Endometrium (tissue), 2 donors: ENCODE measurements at regions not wholly inside any gene's neighbourhood (a gene's known extent, or its start where the extent isn't known, plus 50 kb on each side); places are given as distances from the start of the nearest gene placed in this dataset.
"Not testable (repeated sequence)": the region's sequence is repeated elsewhere in the genome, so short reads cannot be mapped to it uniquely, and the experiment has no call there.

ENCODE experiments used
- FAIRE-seq: peaks from 2 replicates; lab custom pipeline; 2012; peaks lifted over from hg19 to GRCh38; lab: Jason Lieb, UNC
- donor health status: control.
- donor health status: control.

- no peak for FAIRE-seq
Observed at GRCh38 chr4:28482580-28483270, 1622.1 kb downstream of the STIM2 start.

GRCh38 chr4:28488021-28488420 lies 1627.4 kb downstream of the STIM2 start:
- FAIRE-seq = no peak

GRCh38 chr4:28490669-28491068 lies 1630.0 kb downstream of the STIM2 start:
- FAIRE-seq = no peak

GRCh38 chr4:28505064-28505463 lies 1644.4 kb downstream of the STIM2 start:
- no peak for FAIRE-seq

GRCh38 chr4:28508636-28509035 lies 1648.0 kb downstream of the STIM2 start:
- no peak for FAIRE-seq

GRCh38 chr4:28514766-28515165 lies 1654.1 kb downstream of the STIM2 start:
- FAIRE-seq = not testable (repeated sequence)

- FAIRE-seq = no peak
Observed at GRCh38 chr4:28518561-28519165, 1658.0 kb downstream of the STIM2 start.

GRCh38 chr4:28523681-28524190 lies 1663.1 kb downstream of the STIM2 start:
- FAIRE-seq = no peak

- no peak for FAIRE-seq
Observed at GRCh38 chr4:28536124-28536523, 1675.5 kb downstream of the STIM2 start.

- FAIRE-seq = no peak
Observed at GRCh38 chr4:28545986-28546385, 1685.3 kb downstream of the STIM2 start.

- no peak for FAIRE-seq
Observed at GRCh38 chr4:28548136-28548535, 1687.5 kb downstream of the STIM2 start.

- no peak for FAIRE-seq
Observed at GRCh38 chr4:28548594-28548993, 1688.0 kb downstream of the STIM2 start.

GRCh38 chr4:28555866-28556265 lies 1695.2 kb downstream of the STIM2 start:
- FAIRE-seq = no peak

GRCh38 chr4:28557755-28558154 lies 1697.1 kb downstream of the STIM2 start:
- no peak for FAIRE-seq

- FAIRE-seq = no peak
Observed at GRCh38 chr4:28558895-28559294, 1698.3 kb downstream of the STIM2 start.

GRCh38 chr4:28562913-28563312 lies 1702.3 kb downstream of the STIM2 start:
- no peak for FAIRE-seq

GRCh38 chr4:28565396-28565795 lies 1704.8 kb downstream of the STIM2 start:
- no peak for FAIRE-seq

- no peak for FAIRE-seq
Observed at GRCh38 chr4:28600958-28601357, 1740.3 kb downstream of the STIM2 start.

GRCh38 chr4:28621591-28621990 lies 1761.0 kb downstream of the STIM2 start:
- FAIRE-seq = no peak

GRCh38 chr4:28636971-28637370 lies 1776.3 kb downstream of the STIM2 start:
- FAIRE-seq = no peak

- FAIRE-seq = no peak
Observed at GRCh38 chr4:28639747-28640146, 1779.1 kb downstream of the STIM2 start.

GRCh38 chr4:28654618-28655017 lies 1794.0 kb downstream of the STIM2 start:
- no peak for FAIRE-seq

- FAIRE-seq = no peak
Observed at GRCh38 chr4:28665306-28665705, 1804.7 kb downstream of the STIM2 start.

GRCh38 chr4:28675582-28675981 lies 1814.9 kb downstream of the STIM2 start:
- no peak for FAIRE-seq
